H1 (cell line): ENCODE measurements at regions not wholly inside any gene's neighbourhood (a gene's known extent, or its start where the extent isn't known, plus 50 kb on each side); places are given as distances from the start of the nearest gene placed in this dataset.

Experiments used
- MAFK ChIP-seq: IDR thresholded peaks from 2 replicates; pipeline ENCODE4 v1.6.1; 2012; ENCODE audit warnings: low read depth, mild to moderate bottlenecking, improper control_type of control experiment, low read length

GRCh38 chr6:139983555-139984276, 609.3 kb upstream of the CITED2 start (continued):
- no peak for TF ChIP-seq MAFK
